GM23338 (cell line): ENCODE measurements at regions not wholly inside any gene's neighbourhood (a gene's known extent, or its start where the extent isn't known, plus 50 kb on each side); places are given as distances from the start of the nearest gene placed in this dataset.

ENCODE experiments used
- ATAC-seq: fragments of 200-7000 bp; cut with Tn5 transposase; 3 replicates; pipeline ENCODE4 v1.9.1; 2020
- DNase-seq: peaks from one replicate; pipeline ENCODE4 v3.0.0-alpha.2; 2015; ENCODE audit warnings: low spot score
- H2AFZ ChIP-seq: fragments of 200-600 bp; sonication (generic); 2 replicates; pipeline ENCODE4 v1.8.0; 2016; ENCODE audit warnings: antibody characterized with exemption, mild to moderate bottlenecking, moderate library complexity
- H3F3A ChIP-seq: fragments of 200-600 bp; sonication (generic); replicated peaks from 2 replicates; pipeline ENCODE4 v1.8.0; 2017; ENCODE audit warnings: antibody characterized with exemption, mixed run types, low read depth
- H3K27ac ChIP-seq: fragments of 200-600 bp; sonication (generic); 2 replicates; pipeline ENCODE4 v1.6.1; 2016; ENCODE audit warnings: low read depth
- H3K27me3 ChIP-seq: fragments of 200-600 bp; sonication (generic); 2 replicates; pipeline ENCODE4 v1.8.0; 2016; ENCODE audit warnings: mild to moderate bottlenecking, mixed run types, moderate library complexity; ENCODE audit not compliant: insufficient read depth
- H3K36me3 ChIP-seq: fragments of 200-600 bp; sonication (generic); 2 replicates; pipeline ENCODE4 v1.8.0; 2016; ENCODE audit warnings: mild to moderate bottlenecking; ENCODE audit not compliant: insufficient read depth
- H3K4me1 ChIP-seq: fragments of 200-600 bp; sonication (generic); 2 replicates; pipeline ENCODE4 v1.8.0; 2016; ENCODE audit warnings: mild to moderate bottlenecking, moderate library complexity; ENCODE audit not compliant: insufficient read depth
- H3K4me2 ChIP-seq: fragments of 200-600 bp; sonication (generic); 2 replicates; pipeline ENCODE4 v1.7.1; 2017; ENCODE audit warnings: mixed run types
- H3K4me3 ChIP-seq: fragments of 200-600 bp; sonication (generic); 2 replicates; pipeline ENCODE4 v1.6.1; 2016; ENCODE audit warnings: mixed run types
- H3K79me2 ChIP-seq: fragments of 200-600 bp; sonication (generic); replicated peaks from 2 replicates; pipeline ENCODE4 v1.8.0; 2017; ENCODE audit warnings: mild to moderate bottlenecking; ENCODE audit not compliant: insufficient read depth
- H3K9me2 ChIP-seq: fragments of 200-600 bp; sonication (generic); 2 replicates; pipeline ENCODE4 v1.8.0; 2017; ENCODE audit not compliant: insufficient read depth
- H4K20me1 ChIP-seq: fragments of 200-600 bp; sonication (generic); replicated peaks from 2 replicates; pipeline ENCODE4 v1.8.0; 2017; ENCODE audit warnings: mild to moderate bottlenecking; ENCODE audit not compliant: insufficient read depth
- H3K27ac Mint-ChIP-seq: 2 replicates; pipeline ENCODE4 v1.8.0; 2020; ENCODE audit warnings: inconsistent platforms, mild to moderate bottlenecking, moderate library complexity, mixed read lengths
- H3K27me3 Mint-ChIP-seq: 3 replicates; pipeline ENCODE4 v1.8.0; 2022; ENCODE audit warnings: low read depth, mild to moderate bottlenecking, moderate library complexity, mixed read lengths, inconsistent platforms; ENCODE audit not compliant: insufficient read depth, poor library complexity
- H3K36me3 Mint-ChIP-seq: 3 replicates; pipeline ENCODE4 v1.8.0; 2021; ENCODE audit warnings: low read depth, mild to moderate bottlenecking, inconsistent platforms, moderate library complexity, mixed read lengths
- H3K4me1 Mint-ChIP-seq: 3 replicates; pipeline ENCODE4 v1.8.0; 2020; ENCODE audit warnings: mild to moderate bottlenecking, inconsistent platforms, mixed read lengths
- H3K4me3 Mint-ChIP-seq: 3 replicates; pipeline ENCODE4 v1.8.0; 2021; ENCODE audit warnings: moderate library complexity, mild to moderate bottlenecking, inconsistent platforms, mixed read lengths
- H3K9me3 Mint-ChIP-seq: 3 replicates; pipeline ENCODE4 v1.8.0; 2020; ENCODE audit warnings: moderate library complexity, mild to moderate bottlenecking, inconsistent platforms, mixed read lengths
- EZH2 ChIP-seq: fragments of 200-600 bp; sonication (generic); IDR thresholded peaks from one replicate; pipeline ENCODE4 v1.8.0; 2017; ENCODE audit warnings: antibody characterized with exemption, mild to moderate bottlenecking, low read depth; ENCODE audit not compliant: unreplicated experiment
- EZH2phosphoT487 ChIP-seq: fragments of 200-600 bp; sonication (generic); IDR thresholded peaks from one replicate; pipeline ENCODE4 v1.8.1; 2018; ENCODE audit warnings: antibody characterized with exemption; ENCODE audit not compliant: unreplicated experiment
- JUNB ChIP-seq: IDR thresholded peaks from one replicate; pipeline ENCODE4 v1.6.1; 2016; ENCODE audit warnings: antibody characterized with exemption; ENCODE audit not compliant: unreplicated experiment
- NANOG ChIP-seq: IDR thresholded peaks from 2 replicates; pipeline ENCODE4 v1.6.1; 2016; ENCODE audit warnings: antibody characterized with exemption, borderline replicate concordance
- POLR2AphosphoS5 ChIP-seq: IDR thresholded peaks from 2 replicates; pipeline ENCODE4 v1.6.1; 2016; ENCODE audit warnings: antibody characterized with exemption, low read depth
- ZNF114 ChIP-seq: fragments of 250-450 bp; sonication (Bioruptor Pico); IDR thresholded peaks from 2 replicates; pipeline ENCODE4 v1.5.0; 2020; ENCODE audit warnings: mild to moderate bottlenecking, moderate library complexity
- TF ChIP-seq, protein P1 (sequence below): IDR thresholded peaks from 2 replicates; pipeline ENCODE4 v1.6.1; 2016; ENCODE audit warnings: antibody characterized with exemption
- TF ChIP-seq, protein P2 (sequence below): IDR thresholded peaks from one replicate; pipeline ENCODE4 v1.6.1; 2018; ENCODE audit warnings: antibody characterized with exemption; ENCODE audit not compliant: unreplicated experiment
- TF ChIP-seq, protein P3 (sequence below): fragments of 250-450 bp; sonication (Bioruptor Pico); IDR thresholded peaks from 2 replicates; pipeline ENCODE4 v1.5.0; 2020; ENCODE audit warnings: mild to moderate bottlenecking, moderate library complexity

DNA sequence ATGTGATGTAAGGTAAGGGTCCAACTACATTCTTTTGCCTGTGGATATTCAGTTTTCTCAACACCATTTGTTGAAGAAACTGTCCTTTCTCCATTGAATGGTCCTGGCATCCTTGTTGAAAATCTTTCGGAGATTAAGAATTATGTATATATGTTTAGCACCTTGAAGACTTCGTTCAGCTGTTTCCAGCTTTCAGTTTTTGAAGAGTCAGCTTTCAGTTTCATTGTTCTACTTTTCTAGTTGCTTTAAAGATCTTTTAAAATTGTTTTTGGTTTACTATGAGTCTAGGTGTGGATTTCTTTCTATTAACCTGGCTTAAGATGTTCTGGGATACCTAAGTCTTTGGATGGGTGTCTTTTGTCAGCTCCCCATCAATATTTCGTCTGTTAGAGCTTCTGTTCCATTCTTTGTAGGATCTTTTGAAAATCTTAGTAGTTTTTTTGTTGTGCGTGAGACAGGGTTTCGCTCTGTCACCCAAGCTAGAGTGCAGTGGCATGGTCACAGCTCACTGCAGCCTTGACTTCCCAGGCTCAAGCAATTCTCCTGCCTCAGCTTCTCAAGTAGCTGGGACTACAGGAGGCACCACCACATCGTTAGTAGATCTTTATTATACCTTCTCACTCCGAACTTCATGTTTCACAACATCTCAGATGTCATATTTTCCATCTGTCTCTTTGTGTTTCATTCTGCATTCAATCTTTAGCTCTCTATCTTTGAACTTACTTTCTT is 353.5 kb upstream of the B3GALT2 start:
- Histone ChIP-seq H3K79me2 (no peaks in the 10 kb centered on the region), H3K4me3 (no peak overlapping the region), H4K20me1 (no peaks in the 10 kb centered on the region), H3K27ac (no peak overlapping the region), H3K4me2 (no peak overlapping the region), H3K9me2 (no peaks in the 10 kb centered on the region), H3K36me3 (no peaks in the 10 kb centered on the region), H3F3A (no peaks in the 10 kb centered on the region), H2AFZ (no peak overlapping the region), H3K4me1 (peaks cover 4% of the 10 kb centered on the region; the same call in 1 of the 2 replicates), H3K27me3 (no peaks in the 10 kb centered on the region)
- Mint-ChIP-seq H3K9me3 (no peaks in the 10 kb centered on the region), H3K36me3 (no peaks in the 10 kb centered on the region), H3K27ac (no peak overlapping the region), H3K4me1 (peaks cover 23% of the 10 kb centered on the region), H3K27me3 (no peaks in the 10 kb centered on the region), H3K4me3 (no peak overlapping the region)
- ATAC-seq (no peak), DNase-seq (no peak)
- TF ChIP-seq EZH2phosphoT487 (no peak), EZH2 (no peak), JUNB (no peak), POLR2AphosphoS5 (no peak)
- TF ChIP-seq, protein P1, sequence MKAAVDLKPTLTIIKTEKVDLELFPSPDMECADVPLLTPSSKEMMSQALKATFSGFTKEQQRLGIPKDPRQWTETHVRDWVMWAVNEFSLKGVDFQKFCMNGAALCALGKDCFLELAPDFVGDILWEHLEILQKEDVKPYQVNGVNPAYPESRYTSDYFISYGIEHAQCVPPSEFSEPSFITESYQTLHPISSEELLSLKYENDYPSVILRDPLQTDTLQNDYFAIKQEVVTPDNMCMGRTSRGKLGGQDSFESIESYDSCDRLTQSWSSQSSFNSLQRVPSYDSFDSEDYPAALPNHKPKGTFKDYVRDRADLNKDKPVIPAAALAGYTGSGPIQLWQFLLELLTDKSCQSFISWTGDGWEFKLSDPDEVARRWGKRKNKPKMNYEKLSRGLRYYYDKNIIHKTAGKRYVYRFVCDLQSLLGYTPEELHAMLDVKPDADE = no peak
- TF ChIP-seq, protein P2, sequence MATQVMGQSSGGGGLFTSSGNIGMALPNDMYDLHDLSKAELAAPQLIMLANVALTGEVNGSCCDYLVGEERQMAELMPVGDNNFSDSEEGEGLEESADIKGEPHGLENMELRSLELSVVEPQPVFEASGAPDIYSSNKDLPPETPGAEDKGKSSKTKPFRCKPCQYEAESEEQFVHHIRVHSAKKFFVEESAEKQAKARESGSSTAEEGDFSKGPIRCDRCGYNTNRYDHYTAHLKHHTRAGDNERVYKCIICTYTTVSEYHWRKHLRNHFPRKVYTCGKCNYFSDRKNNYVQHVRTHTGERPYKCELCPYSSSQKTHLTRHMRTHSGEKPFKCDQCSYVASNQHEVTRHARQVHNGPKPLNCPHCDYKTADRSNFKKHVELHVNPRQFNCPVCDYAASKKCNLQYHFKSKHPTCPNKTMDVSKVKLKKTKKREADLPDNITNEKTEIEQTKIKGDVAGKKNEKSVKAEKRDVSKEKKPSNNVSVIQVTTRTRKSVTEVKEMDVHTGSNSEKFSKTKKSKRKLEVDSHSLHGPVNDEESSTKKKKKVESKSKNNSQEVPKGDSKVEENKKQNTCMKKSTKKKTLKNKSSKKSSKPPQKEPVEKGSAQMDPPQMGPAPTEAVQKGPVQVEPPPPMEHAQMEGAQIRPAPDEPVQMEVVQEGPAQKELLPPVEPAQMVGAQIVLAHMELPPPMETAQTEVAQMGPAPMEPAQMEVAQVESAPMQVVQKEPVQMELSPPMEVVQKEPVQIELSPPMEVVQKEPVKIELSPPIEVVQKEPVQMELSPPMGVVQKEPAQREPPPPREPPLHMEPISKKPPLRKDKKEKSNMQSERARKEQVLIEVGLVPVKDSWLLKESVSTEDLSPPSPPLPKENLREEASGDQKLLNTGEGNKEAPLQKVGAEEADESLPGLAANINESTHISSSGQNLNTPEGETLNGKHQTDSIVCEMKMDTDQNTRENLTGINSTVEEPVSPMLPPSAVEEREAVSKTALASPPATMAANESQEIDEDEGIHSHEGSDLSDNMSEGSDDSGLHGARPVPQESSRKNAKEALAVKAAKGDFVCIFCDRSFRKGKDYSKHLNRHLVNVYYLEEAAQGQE = no peak

DNA sequence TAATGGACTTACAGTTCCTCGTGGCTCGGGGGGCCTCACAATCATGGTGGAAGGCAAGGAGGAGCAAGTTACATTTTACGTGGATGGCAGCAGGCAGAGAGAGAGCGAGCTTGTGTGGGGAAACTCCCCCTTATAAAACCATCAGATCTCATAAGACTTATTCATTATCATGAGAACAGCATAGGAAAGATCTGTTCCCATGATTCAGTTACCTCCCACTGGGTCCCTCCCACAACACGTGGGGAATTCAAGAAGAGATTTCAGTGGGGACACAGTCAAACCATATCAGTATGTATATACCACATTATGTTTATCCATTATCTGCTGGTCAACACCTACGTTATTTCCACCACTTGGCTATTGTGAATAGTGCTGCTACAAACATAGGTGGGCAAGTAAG is 352.3 kb upstream of the B3GALT2 start:
- DNase-seq (no peak), ATAC-seq (no peak)
- Mint-ChIP-seq H3K4me1 (peaks cover 20% of the 10 kb centered on the region), H3K9me3 (no peaks in the 10 kb centered on the region), H3K27me3 (no peaks in the 10 kb centered on the region), H3K27ac (no peak overlapping the region), H3K4me3 (no peak overlapping the region), H3K36me3 (no peaks in the 10 kb centered on the region)
- Histone ChIP-seq H3K4me3 (no peak overlapping the region), H2AFZ (no peak overlapping the region), H3K4me2 (no peak overlapping the region), H3K27ac (0 out of 2 replicates have a peak overlapping the region, but pooled peaks have one; percentile 10), H3K36me3 (no peaks in the 10 kb centered on the region), H4K20me1 (no peaks in the 10 kb centered on the region), H3F3A (no peaks in the 10 kb centered on the region), H3K27me3 (no peaks in the 10 kb centered on the region), H3K4me1 (peaks cover 4% of the 10 kb centered on the region; the same call in 1 of the 2 replicates), H3K79me2 (no peaks in the 10 kb centered on the region), H3K9me2 (no peaks in the 10 kb centered on the region)
- TF ChIP-seq EZH2phosphoT487 (no peak), ZNF114 (no peak), POLR2AphosphoS5 (no peak), NANOG (no peak), JUNB (no peak)
- TF ChIP-seq, protein P1 = no peak
- TF ChIP-seq, protein P3, sequence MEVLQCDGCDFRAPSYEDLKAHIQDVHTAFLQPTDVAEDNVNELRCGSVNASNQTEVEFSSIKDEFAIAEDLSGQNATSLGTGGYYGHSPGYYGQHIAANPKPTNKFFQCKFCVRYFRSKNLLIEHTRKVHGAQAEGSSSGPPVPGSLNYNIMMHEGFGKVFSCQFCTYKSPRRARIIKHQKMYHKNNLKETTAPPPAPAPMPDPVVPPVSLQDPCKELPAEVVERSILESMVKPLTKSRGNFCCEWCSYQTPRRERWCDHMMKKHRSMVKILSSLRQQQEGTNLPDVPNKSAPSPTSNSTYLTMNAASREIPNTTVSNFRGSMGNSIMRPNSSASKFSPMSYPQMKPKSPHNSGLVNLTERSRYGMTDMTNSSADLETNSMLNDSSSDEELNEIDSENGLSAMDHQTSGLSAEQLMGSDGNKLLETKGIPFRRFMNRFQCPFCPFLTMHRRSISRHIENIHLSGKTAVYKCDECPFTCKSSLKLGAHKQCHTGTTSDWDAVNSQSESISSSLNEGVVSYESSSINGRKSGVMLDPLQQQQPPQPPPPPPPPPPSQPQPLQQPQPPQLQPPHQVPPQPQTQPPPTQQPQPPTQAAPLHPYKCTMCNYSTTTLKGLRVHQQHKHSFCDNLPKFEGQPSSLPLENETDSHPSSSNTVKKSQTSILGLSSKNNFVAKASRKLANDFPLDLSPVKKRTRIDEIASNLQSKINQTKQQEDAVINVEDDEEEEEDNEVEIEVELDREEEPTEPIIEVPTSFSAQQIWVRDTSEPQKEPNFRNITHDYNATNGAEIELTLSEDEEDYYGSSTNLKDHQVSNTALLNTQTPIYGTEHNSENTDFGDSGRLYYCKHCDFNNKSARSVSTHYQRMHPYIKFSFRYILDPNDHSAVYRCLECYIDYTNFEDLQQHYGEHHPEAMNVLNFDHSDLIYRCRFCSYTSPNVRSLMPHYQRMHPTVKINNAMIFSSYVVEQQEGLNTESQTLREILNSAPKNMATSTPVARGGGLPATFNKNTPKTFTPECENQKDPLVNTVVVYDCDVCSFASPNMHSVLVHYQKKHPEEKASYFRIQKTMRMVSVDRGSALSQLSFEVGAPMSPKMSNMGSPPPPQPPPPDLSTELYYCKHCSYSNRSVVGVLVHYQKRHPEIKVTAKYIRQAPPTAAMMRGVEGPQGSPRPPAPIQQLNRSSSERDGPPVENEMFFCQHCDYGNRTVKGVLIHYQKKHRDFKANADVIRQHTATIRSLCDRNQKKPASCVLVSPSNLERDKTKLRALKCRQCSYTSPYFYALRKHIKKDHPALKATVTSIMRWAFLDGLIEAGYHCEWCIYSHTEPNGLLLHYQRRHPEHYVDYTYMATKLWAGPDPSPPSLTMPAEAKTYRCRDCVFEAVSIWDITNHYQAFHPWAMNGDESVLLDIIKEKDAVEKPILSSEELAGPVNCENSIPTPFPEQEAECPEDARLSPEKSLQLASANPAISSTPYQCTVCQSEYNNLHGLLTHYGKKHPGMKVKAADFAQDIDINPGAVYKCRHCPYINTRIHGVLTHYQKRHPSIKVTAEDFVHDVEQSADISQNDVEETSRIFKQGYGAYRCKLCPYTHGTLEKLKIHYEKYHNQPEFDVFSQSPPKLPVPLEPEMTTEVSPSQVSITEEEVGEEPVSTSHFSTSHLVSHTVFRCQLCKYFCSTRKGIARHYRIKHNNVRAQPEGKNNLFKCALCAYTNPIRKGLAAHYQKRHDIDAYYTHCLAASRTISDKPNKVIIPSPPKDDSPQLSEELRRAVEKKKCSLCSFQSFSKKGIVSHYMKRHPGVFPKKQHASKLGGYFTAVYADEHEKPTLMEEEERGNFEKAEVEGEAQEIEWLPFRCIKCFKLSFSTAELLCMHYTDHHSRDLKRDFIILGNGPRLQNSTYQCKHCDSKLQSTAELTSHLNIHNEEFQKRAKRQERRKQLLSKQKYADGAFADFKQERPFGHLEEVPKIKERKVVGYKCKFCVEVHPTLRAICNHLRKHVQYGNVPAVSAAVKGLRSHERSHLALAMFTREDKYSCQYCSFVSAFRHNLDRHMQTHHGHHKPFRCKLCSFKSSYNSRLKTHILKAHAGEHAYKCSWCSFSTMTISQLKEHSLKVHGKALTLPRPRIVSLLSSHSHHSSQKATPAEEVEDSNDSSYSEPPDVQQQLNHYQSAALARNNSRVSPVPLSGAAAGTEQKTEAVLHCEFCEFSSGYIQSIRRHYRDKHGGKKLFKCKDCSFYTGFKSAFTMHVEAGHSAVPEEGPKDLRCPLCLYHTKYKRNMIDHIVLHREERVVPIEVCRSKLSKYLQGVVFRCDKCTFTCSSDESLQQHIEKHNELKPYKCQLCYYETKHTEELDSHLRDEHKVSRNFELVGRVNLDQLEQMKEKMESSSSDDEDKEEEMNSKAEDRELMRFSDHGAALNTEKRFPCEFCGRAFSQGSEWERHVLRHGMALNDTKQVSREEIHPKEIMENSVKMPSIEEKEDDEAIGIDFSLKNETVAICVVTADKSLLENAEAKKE = no peak
